HG03097 (cell line): ENCODE measurements at regions not wholly inside any gene's neighbourhood (a gene's known extent, or its start where the extent isn't known, plus 50 kb on each side); places are given as distances from the start of the nearest gene placed in this dataset.

Source experiments
- ATAC-seq: cut with Tn5 transposase; IDR thresholded peaks from one replicate; pipeline ENCODE4 v1.9.1; 2021; ENCODE audit not compliant: unreplicated experiment, low FRiP score

DNA sequence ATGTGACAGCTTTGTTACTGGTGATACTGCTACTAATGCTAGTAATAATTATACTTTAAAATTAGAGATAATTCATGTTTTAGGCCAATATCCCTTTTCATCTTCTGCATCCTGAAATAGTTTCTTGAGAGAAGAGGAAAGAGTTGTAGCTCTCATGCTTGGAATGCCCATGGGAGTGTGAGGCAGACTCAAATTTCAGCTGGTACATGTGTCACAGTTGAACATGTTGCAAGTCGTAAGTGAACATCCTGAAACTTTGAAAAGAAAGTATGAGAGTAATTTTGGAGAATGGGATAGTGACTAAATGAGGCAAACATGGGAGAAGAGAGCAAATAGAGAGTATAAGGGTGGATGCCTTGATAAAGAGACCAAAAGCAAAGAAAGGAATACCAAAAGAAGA lies 168.0 kb downstream of the TMTC3 start:
- ATAC-seq = no peak

DNA sequence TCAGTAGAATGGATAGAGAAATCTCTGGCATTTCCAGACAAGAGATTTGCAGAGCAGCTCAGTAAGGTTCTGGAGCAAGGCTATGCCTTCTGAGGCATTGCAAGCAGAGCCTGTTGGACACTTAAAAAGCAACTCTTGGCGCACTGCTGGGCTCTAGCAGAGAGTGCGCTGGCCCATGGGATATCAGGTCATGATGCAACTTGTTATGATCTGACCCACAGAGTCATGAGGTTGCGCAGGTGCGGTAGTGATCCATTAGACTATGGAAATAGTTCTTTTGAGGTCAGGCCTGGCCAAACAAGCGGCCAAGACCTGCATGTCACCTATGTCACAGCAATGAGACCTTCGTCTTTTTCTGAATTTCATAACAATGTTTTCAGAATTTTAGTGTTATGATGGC lies 168.6 kb downstream of the TMTC3 start:
- no peak for ATAC-seq

GRCh38 chr12:88313554-88313953 lies 171.4 kb downstream of the TMTC3 start:
- no peak for ATAC-seq

DNA sequence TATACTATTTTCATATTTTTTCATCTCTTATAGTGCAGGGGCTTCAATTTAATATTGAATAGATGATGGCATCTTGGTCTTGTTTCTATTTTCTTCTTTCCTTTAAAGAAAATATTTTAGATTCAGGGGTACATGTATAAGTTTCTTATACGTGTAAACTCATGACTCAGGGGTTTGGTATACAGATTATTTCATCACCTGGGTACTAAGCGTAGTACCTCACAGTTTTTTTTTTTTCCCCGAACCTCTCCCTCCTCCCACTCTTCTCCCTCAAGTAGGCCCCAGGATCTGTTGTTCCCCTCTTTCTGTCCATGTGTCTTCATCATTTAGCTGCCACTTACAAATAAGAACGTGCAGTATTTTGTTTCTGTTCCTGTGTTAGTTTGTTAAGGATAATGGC lies 172.6 kb downstream of the TMTC3 start:
- ATAC-seq = no peak

GRCh38 chr12:88318726-88319125 lies 176.6 kb downstream of the TMTC3 start:
- no peak for ATAC-seq

DNA sequence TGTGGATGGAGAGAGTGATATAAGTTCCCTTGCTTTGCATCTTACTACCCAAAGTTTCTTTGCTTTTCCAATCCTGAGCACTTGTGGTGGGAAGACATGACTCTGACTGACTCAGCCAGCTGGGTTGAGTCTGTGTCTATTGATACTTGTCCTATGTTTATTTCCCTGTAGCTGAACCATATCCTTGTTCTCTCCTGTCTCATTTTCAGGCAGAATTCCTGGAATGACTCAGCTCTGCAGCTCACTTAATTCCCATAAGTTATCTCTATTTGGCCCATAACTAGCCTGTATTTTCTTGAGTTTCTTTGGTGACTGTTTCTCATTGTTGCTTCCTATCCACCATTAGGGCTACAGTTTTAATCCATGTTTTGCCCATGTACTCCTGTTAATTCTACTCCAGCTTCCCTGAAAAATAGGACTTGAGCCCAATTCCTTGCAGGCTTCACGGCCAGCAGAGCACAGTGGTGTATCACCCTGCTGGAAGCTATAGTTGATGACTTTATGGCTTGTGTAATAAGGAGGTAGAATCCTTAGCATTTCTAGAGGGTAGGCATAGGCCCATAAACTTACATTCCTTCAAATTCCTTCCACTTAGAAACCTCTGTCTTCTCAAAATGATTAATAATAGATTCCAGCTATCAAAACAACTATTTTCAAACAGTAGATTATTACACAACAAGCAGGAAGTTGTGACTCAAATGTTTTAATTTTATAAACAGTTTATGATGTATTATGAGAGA lies 183.1 kb downstream of the TMTC3 start:
- no peak for ATAC-seq

- no peak for ATAC-seq
Measured at GRCh38 chr12:88325816-88326189, 183.7 kb downstream of the TMTC3 start.

DNA sequence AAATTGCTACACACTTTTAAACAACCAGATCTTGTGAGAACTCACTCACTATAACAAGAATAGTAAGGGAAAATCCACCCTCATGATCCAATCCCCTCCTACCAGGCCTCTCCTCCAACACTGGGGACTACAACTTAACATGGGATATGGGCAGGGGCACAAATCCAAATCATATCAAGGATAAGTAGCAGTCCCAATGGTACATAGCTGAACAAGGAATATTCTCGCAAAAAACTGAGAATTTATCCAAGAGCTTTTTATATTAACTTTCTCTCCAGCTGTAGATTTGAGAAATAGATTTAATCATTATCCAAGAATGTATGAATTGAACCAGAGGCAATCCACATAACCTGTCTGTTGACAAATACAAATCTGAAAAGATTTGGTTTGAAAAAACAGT lies 185.2 kb downstream of the TMTC3 start:
- no peak for ATAC-seq

- no peak for ATAC-seq
Measured at GRCh38 chr12:88328090-88328489, 186.0 kb downstream of the TMTC3 start.

GRCh38 chr12:88329833-88330232 lies 187.7 kb downstream of the TMTC3 start:
- no peak for ATAC-seq

- no peak for ATAC-seq
Measured at GRCh38 chr12:88334271-88334670, 192.2 kb downstream of the TMTC3 start.

GRCh38 chr12:88336076-88336739 lies 194.1 kb downstream of the TMTC3 start:
- ATAC-seq = no peak

DNA sequence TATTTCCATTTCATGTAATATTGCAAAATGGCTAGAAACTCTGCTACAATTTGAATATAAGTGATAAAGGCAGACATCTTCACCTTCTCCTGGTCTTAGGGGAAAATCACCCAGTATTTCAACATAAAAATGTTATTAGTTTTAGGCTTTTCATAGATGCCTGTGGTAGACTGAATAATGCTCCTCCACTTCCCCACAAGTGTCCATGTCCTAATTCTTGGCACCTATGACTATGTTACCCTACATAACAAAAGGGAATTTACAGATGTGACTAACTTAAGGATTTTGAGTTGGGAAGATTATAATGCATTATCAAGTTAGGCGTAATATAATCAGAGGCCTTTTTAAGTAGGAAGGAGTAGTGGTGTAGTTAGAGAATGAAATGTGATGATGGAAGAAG lies 196.4 kb downstream of the TMTC3 start:
- ATAC-seq = no peak

GRCh38 chr12:88339254-88339949 lies 197.3 kb downstream of the TMTC3 start:
- ATAC-seq = no peak

GRCh38 chr12:88339966-88340365 lies 197.9 kb downstream of the TMTC3 start:
- ATAC-seq = no peak

- ATAC-seq = no peak
Measured at GRCh38 chr12:88342251-88342806, 200.2 kb downstream of the TMTC3 start.

DNA sequence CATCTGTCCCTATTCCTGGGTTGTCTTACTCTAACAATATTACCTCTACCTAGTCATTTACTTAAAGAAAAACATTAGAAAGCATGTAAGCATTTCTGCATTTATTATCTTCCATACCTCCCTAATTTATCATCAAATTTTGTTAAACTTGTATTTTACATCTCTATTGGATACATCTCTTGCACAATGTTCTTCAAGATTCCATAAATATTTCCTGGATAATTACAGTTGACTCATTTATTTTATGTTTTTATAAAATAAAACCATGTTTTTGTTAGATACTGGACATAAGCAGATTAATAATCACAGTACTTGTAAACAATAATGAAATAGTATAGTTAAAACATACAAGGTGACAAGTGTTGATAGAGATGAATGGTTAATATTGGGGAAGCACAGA lies 209.0 kb downstream of the TMTC3 start:
- no peak for ATAC-seq

GRCh38 chr12:88354691-88355090 lies 212.6 kb downstream of the TMTC3 start:
- no peak for ATAC-seq

DNA sequence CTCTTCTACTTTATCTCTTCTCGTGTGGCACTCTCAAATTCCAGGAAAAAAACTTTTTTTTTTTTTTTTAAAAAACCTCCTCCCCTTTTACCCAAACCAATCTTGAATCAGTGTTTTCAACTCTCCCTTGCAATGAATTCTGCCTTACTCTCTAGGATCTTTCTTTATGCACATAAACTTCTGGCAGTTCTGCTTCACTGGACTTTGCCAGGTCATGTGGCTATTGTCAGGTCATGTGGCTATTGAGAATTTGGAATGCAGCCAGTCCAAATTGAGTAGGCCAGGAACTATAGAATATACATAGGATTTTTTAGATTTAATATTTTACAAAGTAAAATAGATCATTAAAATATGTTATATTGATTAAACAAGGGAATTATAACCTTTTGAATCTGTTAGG lies 218.2 kb downstream of the TMTC3 start:
- no peak for ATAC-seq

DNA sequence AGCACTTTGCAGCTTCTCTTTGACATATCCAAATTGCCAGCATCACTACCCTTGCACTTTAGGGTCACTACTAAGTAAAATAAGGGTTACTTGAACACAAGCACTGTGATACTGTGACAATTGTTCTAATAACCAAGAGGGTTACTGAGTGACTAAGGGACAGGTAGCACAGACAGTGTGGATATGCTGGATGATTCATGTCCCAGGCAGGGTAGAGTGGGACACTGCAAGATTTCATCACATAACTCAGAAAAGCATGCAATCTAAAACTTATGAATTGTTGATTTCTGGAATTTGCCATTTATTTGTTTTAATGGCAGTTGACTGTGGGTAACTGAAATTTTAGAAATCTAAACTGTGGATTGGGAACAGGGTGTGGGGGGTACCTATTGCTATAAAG lies 218.8 kb downstream of the KITLG start:
- ATAC-seq = no peak

- ATAC-seq = no peak
Measured at GRCh38 chr12:88362439-88362838, 217.8 kb downstream of the KITLG start.

DNA sequence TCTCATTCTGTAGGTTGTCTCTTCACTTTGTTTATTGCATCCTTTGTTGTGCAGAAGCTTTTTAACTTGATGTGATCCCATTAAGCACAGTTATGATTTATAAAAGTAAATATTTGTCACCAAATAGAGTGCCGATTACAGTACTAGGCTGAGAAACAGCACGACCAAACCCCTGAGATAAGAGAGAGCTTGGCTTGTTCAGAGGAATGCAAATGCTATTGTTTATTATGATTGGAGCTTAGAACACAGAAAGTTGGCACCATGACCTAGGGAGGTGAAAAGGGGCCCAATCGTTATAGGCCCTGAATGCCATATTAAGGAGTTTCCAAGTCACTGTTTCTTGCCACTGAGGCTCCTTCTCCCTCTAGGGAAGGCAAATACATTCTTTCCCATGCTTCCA lies 214.9 kb downstream of the KITLG start:
- no peak for ATAC-seq
